Stimulated activated naive CD8-positive, alpha-beta T cell treated with anti-CD3 and anti-CD28 coated beads, Interleukin-15, Interleukin-2, amounts not matched to agents 100 U/mL and 50 U/mL, for 24 hours (primary cell): ENCODE measurements at regions not wholly inside any gene's neighbourhood (a gene's known extent, or its start where the extent isn't known, plus 50 kb on each side); places are given as distances from the start of the nearest gene placed in this dataset.
"Not testable (repeated sequence)": the region's sequence is repeated elsewhere in the genome, so short reads cannot be mapped to it uniquely, and the experiment has no call there.

Experiments used
- ATAC-seq: fragments of 150-1000 bp; cut with Tn5 transposase; one replicate; pipeline ENCODE4 v1.10.0; 2021
- DNase-seq: peaks from one replicate; pipeline ENCODE4 v3.0.0; 2021

DNA sequence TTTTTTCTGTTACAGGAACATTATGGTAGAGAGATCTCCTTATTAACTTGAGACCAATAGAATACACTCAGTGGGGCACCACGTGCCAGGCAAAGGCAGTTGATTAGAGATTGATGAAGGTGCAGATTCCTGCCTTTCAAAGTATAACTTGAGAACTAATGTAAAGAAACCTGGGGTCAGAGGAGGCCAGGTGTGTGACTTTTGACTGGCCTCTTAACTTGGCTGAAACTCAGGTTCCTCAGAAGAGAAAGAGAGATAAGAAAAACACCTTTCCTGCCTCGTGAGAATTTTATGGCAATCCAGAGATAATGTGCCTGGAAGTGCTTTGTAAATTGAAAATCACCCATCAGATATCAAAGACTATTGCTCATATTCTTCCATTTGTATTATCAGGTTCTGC is 110.7 kb upstream of the GZMB start:
- ATAC-seq, result no peak
- no peak for DNase-seq

DNA sequence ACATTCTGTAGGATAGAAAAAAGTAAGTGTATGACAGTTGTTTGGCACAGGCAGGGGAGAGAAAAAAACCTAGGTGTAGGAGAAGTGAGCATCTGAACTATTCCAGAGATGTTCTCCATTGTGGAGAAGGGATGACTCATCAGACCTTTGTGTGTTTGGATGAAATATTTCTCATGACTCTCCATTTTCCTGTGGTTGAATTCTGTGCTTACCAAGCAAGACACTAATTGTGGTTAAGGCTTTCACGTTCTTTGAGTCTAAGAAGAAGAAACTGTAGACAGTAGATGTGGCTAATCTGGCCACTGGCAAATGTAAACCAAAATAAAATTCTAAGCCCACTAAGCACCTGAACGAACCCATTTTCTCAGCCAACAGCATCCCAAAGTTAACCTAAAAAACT is 107.9 kb upstream of the GZMB start:
- DNase-seq (no peak), ATAC-seq (no peak)

DNA sequence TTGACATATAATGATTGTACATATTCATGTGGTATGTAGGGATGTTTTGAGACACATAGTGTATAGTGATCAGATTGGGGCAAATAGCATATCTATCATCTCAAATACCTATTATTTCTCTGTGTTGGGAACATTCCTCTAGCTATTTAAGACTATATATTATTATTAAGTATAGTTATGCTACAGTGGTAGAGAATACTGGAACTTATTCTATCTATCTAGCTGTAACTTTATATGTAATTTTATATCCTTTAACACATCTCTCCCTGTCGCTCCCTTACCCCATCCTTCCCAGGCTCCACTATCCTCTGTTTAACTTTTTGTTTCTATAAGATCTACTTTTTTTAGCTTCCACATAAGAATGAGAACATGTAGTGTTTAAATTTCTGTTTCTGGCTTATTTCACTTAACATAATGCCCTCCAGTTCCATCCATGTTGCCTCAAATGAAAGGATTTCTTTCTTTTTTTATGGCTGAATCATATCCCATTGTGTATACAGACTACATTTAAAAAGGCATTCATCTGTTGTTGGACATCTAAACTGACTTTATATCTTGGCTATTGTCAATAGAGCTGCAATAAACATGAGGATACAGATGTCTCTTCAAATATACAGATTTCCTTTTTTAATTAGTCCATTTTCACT is 102.1 kb upstream of the GZMB start:
- DNase-seq (no peak), ATAC-seq (no peak)

DNA sequence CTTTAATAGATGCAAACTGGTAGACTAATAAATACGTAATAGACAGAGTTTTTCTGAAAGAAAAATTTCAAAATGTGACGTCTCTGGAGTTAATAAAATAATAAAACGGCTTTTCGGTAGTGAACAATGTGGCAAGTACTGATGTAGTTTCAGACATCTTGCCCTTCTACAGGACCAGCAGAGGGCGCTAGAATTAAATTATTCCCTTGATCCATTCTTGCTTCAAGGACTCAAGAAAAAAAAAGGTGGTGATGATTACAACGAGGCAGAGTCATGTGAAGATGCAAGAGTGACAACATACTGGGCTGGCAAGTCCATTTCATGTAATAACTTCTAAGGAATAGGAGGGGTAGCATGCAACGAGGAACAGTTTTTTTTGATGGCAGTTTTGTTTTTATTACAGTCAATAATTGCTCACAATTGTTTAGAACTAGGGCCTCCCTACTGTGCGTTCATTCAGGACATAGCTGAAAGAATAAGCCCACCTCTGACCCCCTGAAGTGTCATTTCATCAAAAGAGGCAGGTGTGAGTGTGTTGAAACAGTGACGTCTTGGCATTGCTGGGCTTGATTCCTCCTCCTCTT is 101.0 kb upstream of the GZMB start:
- ATAC-seq (peak; percentile 65), DNase-seq (peak; percentile 37)

DNA sequence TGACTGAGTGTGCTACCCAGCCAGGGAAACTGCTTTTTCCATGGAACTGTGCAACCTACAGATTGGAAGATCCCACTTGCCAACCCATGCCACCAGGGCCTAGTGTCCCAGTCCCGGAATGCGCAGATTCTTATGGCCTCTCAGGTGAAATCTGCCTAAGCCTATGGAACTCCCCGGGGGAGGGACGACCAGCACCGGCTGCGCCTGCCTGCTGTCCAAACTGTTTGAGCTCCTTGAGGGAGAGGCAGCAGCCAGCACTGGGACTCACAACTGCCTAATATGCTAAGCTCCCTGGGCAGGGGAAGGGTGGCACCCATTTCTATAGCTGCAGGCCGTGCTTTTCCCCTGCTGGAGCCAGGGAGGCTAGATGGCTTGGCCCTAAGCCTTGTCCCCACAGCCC is 92.5 kb upstream of the GZMB start:
- ATAC-seq, result no peak
- no peak for DNase-seq

DNA sequence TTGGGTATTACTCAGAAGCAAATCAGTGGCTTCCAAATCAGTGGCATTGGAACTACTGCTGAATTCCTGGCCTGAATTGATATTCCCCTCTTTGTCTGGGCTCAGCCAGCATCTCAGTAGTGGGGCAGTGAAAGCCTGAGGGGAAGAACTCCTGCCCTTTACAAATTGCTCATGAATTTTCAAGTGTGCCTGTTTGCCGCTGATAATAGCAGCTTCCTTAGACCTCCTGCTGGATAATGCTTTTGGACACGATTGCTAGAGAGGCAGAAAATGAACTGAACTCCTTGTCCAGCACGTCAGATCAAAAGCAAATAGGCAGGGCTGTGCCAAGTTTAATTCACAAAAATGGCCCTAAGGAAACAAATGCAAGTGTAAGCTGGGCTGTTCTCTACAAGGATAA is 91.3 kb upstream of the GZMB start:
- DNase-seq, result no peak
- ATAC-seq, result no peak

DNA sequence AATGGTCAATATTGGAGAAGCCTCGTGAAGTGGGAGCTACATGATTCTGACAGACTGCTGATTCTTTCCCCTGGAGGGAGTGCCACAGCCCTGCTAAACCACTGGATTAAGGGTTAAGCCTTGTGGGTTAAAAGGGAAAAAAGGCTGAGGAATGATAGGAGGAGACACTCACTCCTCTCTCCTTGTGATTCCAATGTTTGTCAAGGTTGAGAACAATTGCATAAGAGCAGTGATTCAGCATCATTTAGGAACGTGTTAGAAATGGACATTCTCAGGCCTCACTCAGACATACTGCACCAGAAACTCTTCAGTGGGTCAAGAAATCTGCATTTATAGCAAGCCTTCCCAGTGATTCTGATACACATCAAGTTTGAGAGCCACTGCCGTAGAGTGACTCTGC is 87.8 kb upstream of the GZMB start:
- ATAC-seq (no peak), DNase-seq (no peak)

DNA sequence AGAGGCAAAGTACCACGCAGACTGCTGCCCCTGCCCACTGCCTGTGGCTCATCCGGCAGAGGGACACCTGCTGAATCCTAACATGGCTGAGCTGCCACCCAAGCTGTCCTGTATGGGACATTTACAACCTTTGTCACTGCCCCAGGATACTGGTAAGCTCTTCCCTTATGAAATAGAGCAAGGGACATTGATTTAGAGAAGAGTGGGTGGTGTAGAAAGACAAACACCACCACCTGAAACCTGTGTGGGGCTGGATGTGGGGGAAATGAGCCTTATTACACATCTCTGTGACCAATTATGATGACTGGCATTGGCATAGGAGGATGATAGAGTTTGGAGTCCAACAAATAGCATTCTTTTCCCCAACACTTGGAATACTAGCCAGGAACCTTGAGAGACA is 81.2 kb upstream of the GZMB start:
- ATAC-seq (peak; percentile 46), DNase-seq (no peak)

DNA sequence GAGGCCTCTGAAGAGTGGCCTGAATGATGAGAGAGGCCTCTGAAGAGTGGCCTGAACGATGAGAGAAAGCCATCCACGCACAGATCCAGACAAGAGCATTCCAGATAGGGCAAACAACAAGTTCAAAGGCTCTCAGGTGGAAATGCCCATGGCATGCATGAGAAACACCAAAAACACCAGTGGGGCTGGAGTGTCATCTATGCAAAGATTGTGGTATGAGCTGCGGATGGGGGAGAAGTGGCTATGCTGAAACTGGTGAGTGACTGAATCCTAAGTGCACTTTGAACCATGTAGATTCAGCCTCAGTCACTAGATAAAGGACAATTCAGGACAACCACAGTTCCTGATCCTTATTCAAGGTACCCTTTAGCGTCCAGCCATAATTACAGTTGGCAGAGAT is 79.4 kb upstream of the GZMB start:
- ATAC-seq, result no peak
- DNase-seq, result no peak

DNA sequence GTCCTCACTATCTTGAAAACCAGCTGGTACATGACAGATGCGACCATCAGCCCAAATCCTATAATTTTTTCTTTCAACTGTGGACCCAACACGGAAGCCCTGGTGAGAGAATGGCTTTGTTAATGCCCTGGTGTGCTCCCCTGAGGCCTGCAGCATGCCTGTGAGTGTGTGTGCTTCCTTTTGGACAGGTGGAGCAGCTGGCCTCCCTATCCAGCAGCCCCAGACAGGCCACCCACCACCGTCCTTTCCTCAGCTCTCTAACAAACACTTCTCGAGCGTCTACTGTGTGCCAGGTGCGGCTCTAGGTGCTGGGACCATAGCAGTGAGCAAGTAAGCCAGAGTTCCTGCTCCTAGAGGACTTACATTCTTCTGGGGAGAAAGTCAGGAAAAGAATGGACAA is 78.9 kb upstream of the GZMB start:
- DNase-seq, result no peak

DNA sequence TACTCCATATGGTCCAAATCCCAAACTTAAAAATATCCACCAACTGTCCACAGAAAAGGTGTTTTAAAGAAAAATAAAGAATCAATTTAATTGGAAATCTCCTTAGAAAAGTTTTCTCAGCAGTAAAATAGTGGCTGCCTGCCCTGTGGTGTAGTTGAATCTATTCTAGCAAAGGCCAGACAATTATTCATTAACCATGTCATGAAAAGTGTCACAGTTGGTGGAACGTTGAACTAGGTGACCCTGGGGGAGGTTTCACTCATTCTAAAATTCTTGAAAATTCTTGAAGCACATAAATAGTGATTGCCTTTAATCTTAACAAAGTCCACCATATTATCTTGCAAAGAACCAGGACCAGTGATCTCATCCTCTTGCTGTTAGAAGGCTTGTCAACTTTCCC is 78.4 kb upstream of the GZMB start:
- DNase-seq, result no peak
- no peak for ATAC-seq

More for the DNA sequence above, 78.9 kb upstream of the GZMB start:
- ATAC-seq, result no peak

DNA sequence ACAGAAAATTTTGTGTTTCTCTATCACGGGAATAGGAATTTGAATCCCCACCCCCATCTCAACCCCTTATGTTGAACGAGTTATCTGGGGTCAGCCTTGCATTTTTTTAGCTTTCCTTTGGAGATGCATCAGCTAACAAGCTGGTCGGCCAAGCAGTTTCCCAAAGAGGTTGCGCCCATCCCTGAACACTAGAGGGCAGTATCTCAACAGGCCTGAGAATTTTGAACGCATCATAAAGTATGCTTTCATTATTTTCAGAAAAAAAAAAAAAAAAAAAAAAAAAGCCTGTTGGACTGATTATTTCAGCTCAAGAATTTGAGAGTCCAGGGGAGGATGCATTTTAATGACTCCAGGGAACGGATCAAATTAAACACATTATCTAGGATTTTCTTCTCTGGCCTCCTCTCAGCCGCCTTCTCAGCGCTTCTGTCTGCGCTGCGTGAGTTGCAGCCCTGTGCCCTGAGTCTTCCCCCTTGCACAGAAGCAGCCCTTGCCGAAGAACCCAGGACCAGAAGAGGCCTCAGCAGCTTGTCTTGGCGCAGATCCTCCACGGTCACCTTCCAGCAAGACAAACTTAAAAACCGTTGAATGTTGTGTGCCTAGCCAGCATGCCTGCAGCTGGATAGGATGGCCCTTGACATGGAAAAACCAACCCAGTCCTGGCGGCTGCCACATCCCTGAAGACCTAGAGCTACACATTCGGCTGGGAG is 76.6 kb upstream of the GZMB start:
- no peak for ATAC-seq
- peak; percentile 61 for DNase-seq

DNA sequence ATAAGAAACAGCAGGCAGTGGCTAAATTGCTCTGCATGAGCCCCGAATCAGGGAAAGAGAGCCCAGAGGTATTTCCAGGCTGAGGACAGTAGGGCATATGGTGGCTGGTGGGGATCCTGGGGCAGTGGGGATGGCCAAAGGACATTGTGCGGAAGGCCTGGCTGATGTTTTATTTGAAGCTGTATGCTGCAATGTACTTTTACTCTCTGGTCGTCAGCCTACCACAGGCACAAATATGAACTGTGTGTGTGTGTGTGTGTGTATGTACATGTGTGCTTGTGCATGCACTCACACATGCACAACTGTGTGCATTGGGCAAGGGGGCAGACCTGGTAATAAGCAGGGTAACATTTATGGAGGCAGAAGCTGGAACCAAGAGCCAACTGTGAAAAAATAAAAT is 74.7 kb upstream of the GZMB start:
- DNase-seq (no peak), ATAC-seq (no peak)

DNA sequence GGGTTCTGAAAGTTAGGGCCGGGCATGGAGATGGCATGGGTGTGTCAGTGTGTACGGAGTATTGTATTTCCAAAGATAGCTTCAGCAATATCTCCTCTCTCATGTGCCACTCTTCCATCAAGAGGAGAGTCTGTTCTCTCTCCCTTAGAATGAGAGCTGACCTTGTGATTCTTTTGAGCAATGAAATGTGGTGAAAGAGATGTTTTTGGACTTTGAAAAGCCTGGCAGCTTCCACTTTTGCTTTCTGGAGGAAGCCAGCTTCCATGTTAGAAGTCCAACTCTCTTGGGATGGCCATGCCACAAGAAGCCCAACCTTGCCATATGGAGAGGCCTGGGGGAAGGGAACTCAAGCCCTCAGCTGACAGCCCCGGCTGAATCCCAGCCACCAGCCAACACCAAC is 72.4 kb upstream of the GZMB start:
- DNase-seq, result no peak
- ATAC-seq, result no peak

DNA sequence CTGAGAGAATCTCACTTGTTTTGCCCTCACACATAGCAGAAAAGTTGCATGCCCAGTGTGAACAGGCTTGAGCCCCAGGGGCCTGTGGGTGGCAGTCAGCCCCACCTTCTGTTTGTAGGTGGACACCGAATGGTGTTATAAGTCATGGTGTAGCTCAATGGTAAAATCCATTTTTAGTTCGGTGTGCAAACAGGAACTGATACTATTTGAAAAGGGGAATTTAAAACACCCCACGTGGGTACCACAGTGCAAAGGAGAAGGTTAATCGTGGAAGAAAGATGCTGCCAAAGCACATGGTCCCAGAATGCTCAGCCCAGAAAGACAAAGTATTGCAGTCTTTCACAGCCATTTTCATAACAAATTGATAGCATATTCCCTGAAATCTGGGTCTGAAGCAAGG is 71.8 kb upstream of the GZMB start:
- no peak for DNase-seq
- peak; percentile 49 for ATAC-seq

DNA sequence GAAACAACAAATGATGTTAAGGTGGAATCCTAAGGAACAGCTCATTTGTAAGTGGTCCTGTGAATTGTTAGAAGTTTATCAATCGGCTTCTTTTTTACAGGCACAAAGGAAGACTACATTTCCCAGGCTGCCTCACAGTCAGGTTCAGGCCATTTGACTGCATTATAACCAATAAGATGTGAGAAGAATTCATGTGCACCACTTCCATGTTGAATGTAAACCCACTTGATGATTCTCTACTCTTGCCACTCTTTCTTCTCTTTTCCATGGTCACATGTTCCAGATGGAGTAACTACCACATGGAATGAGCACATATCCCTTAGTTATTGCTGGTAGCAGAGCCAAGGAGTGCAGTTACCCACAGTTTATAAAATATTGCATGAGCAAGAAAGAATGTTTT is 67.1 kb upstream of the GZMB start:
- ATAC-seq (no peak), DNase-seq (no peak)

DNA sequence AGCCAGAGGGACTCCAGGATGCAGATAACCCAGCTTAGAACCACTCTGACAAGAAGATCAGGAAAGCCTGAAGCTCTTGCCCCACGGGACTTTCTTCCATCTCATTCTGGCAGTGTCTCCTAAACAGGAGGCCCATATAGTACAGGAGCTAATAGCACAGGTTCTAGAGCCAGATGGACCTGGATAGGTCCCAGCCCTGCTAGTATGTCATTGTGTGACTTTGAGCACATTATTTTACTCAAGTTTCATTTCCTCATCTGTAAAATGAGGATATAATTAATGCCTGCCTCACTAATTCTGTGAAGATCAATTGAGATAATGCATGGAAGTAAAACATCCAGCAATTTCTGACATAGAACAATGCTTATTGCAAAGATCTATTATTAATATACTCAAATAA is 66.5 kb upstream of the GZMB start:
- ATAC-seq, result no peak
- DNase-seq, result no peak

DNA sequence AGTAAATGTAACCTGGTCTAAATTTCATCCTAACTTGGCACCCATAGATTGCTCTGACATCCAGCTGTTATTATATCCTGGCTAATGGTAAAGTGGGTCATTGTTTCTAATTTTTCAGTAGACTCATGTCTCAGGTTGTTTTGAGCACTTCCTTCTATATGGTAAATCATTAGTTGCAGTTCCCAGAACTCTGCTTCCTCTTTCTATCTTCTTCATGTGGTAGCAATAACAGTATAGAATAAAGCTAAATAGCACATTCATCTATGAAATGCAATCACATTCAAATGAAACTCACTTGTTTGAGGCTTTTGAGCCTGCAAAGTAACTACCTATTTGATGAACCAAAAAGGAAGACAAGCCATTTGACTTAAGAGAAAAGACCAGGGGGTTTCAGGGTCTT is 65.1 kb upstream of the GZMB start:
- DNase-seq (no peak), ATAC-seq (no peak)

DNA sequence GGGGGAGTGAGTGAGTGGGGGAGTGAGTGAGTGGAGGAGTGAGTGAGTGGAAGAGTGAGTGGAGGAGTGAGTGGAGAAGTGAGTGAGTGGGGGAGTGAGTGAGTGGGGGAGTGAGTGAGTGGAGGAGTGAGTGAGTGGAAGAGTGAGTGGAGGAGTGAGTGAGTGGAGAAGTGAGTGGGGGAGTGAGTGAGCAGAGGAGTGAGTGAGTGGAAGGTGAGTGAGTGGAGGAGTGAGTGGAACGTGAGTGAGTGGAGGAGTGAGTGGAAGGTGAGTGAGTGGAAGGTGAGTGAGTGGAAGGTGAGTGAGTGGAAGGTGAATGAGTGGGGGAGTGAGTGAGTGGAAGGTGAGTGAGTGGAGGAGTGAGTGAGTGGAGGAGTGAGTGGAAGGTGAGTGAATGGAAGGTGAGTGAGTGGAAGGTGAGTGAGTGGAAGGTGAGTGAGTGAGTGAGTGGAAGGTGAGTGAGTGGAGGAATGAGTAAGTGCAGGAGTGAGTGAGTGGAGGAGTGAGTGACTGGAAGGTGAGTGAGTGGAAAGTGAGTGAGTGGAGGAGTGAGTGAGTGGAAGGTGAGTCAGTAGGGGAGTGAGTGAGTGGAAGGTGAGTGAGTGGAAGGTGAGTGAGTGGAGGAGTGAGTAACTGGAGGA is 62.4 kb upstream of the GZMB start:
- not testable (repeated sequence) for DNase-seq, ATAC-seq

DNA sequence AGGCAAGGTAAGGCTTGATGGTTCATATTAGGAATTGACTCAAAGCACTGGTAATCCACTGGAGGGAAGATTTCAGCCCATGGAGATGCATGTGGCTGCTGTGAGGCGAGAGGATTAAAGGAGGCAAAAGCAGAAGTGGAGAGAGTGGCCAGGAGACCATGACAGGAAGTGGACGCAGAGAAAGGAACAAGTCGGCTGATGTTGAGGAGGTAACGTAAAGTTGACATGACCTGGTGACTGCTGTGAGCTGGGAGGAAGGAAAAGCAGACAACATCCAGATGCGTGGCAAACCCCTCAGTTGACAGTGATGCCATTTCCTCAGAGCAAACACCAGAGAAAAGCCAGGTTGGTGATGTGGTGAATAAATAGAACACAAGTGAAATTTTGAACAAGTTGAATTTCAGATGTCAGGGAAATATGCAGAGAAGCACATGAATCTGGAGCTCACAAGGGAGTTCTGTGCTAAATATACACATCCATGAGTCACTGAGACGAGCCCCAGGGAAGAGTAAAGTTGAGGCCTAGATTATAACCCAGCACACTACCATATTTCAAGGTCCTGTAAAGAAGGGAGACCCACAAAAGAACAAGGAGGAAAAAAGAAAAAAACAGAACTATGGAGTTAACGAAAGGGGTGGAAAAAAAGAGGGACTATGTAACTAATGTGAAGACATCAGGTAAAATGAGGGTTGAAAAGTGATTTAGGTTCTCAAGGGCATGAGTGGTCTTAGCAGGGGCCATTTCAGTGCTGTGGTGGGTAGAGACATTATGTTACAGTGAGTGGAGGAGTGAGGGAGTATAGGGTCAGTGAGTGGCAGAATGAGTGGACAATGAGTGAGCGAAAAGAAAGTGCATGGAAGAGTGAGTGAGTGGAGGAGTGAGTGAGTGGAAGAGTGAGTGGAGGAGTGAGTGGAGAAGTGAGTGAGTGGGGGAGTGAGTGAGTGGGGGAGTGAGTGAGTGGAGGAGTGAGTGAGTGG is 61.6 kb upstream of the GZMB start:
- ATAC-seq (no peak), DNase-seq (peak; percentile 27)

DNA sequence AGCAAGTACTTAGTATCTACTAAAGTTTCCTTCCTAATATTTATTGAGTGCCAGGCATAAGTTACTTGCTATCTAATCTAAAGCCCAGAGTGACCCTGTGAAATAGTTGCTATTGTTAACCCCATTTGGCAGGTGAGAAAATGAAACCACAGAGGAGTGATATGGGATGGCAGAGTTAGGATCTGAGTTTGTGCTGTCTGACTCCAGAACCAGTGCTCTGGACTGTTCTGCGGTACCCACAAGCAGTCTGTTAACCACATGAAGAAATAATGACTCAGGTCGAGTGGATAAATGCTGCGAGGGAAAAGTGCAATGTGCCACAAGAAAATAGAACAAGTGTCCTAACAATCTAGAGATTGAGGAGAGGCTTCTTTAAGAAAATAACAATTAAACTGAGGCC is 60.7 kb upstream of the GZMB start:
- DNase-seq (peak; percentile 31), ATAC-seq (peak; percentile 36)

DNA sequence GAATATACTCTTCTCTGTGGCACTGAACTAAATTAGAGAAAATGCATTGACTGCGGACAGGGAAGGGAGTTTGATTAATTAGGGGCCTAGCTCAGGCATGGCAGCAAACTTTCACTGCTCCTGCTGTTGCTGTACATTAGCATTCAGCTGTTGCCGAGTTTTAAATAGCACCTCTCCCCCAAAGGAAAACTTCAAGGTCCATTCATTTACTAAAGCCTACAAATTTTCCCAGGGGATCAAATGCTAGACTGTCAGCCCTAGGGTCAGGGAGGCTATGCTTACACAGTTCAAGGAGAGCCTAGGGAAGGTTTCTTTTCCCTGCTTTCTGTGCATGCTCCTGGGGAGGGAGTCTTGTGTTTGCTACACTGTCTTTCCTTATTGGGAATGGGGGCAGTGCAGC is 60.0 kb upstream of the GZMB start:
- DNase-seq (no peak), ATAC-seq (no peak)
